PC-3 (cell line): ENCODE measurements at regions not wholly inside any gene's neighbourhood (a gene's known extent, or its start where the extent isn't known, plus 50 kb on each side); places are given as distances from the start of the nearest gene placed in this dataset.

Source experiments
- ATAC-seq: fragments of 200-7000 bp; cut with Tn5 transposase; 2 replicates; pipeline ENCODE4 v1.9.1; 2020; ENCODE audit warnings: mild to moderate bottlenecking, moderate library complexity
- BruUV-seq: library from RNA; stranded (reverse); fragments of 400-500 nt; replicated peaks from 2 replicates; lab custom pipeline; 2021; lab: Mats Ljungman, UMichigan
- CTCF ChIA-PET: fragments of 300-600 bp; sonication (Branson Sonifier 250); formaldehyde crosslinking; loops from one replicate; lab custom pipeline; 2022; ENCODE audit warnings: antibody characterized with exemption; lab: Charles Lee
- POLR2A ChIA-PET: fragments of 300-600 bp; sonication (Branson Sonifier 250); formaldehyde crosslinking; loops from one replicate; lab custom pipeline; 2022; ENCODE audit warnings: antibody characterized with exemption; ENCODE audit not compliant: unreplicated experiment; lab: Charles Lee
- DNase-seq: peaks from one replicate; pipeline ENCODE4 v3.0.0-alpha.2; 2015
- H2AFZ ChIP-seq: fragments of 300-600 bp; sonication (generic); 2 replicates; pipeline ENCODE4 v1.6.0; 2016; ENCODE audit warnings: antibody characterized with exemption, low read length
- H3F3A ChIP-seq: fragments of 300-600 bp; sonication (generic); one replicate; pipeline ENCODE4 v1.6.0; 2017; ENCODE audit warnings: antibody characterized with exemption, low read length, control low read depth, mild to moderate bottlenecking; ENCODE audit not compliant: unreplicated experiment
- H3K27ac ChIP-seq: fragments of 300-600 bp; sonication (generic); 2 replicates; pipeline ENCODE4 v1.5.1; 2016; ENCODE audit warnings: mild to moderate bottlenecking, low read length
- H3K27me3 ChIP-seq: fragments of 300-600 bp; sonication (generic); 2 replicates; pipeline ENCODE4 v1.6.1; 2016; ENCODE audit warnings: low read length, mixed read lengths
- H3K36me3 ChIP-seq: fragments of 300-600 bp; sonication (generic); 2 replicates; pipeline ENCODE4 v1.6.1; 2016; ENCODE audit warnings: low read depth, mixed run types, low read length, mixed read lengths
- H3K4me1 ChIP-seq: fragments of 300-600 bp; sonication (generic); 2 replicates; pipeline ENCODE4 v1.5.1; 2016; ENCODE audit warnings: low read length; ENCODE audit not compliant: insufficient read depth
- H3K4me2 ChIP-seq: fragments of 300-600 bp; sonication (generic); 2 replicates; pipeline ENCODE4 v1.6.0; 2016; ENCODE audit warnings: low read length
- H3K4me3 ChIP-seq: fragments of 300-600 bp; sonication (generic); 2 replicates; pipeline ENCODE4 v1.5.1; 2016; ENCODE audit warnings: mild to moderate bottlenecking, low read length, mixed read lengths
- H3K79me2 ChIP-seq: fragments of 300-600 bp; sonication (generic); 2 replicates; pipeline ENCODE4 v1.6.1; 2017; ENCODE audit warnings: low read length, mixed read lengths
- H3K9ac ChIP-seq: fragments of 300-600 bp; sonication (generic); 2 replicates; pipeline ENCODE4 v1.6.0; 2016; ENCODE audit warnings: mild to moderate bottlenecking, low read length
- H3K9me2 ChIP-seq: fragments of 300-600 bp; sonication (generic); replicated peaks from 2 replicates; pipeline ENCODE4 v1.6.1; 2016; ENCODE audit warnings: mixed run types, low read length, mixed read lengths
- H3K9me3 ChIP-seq: fragments of 300-600 bp; sonication (generic); 2 replicates; pipeline ENCODE4 v1.6.1; 2016; ENCODE audit warnings: low read length, mixed read lengths
- H4K20me1 ChIP-seq: fragments of 300-600 bp; sonication (generic); 2 replicates; pipeline ENCODE4 v1.6.1; 2016; ENCODE audit warnings: low read length, mixed read lengths
- EZH2 ChIP-seq: fragments of 300-600 bp; sonication (generic); IDR thresholded peaks from one replicate; pipeline ENCODE4 v1.6.1; 2017; ENCODE audit warnings: antibody characterized with exemption, mild to moderate bottlenecking, low read length; ENCODE audit not compliant: unreplicated experiment
- EZH2phosphoT487 ChIP-seq: fragments of 300-600 bp; sonication (generic); IDR thresholded peaks from 2 replicates; pipeline ENCODE4 v1.6.1; 2018; ENCODE audit warnings: mild to moderate bottlenecking, antibody characterized with exemption, low read length, borderline replicate concordance
- intact Hi-C: fragments of 100-400 bp; cut with micrococcal nuclease; formaldehyde crosslinking; loops from 2 replicates; pipeline ENCODE4 v1.9.0; 2023
- TF ChIP-seq, protein P1 (sequence below): fragments of 300-600 bp; sonication (generic); conservative IDR thresholded peaks from 2 replicates; pipeline ENCODE4 v1.5.1; 2017; ENCODE audit warnings: antibody characterized with exemption, low read depth, mild to moderate bottlenecking, low read length

DNA sequence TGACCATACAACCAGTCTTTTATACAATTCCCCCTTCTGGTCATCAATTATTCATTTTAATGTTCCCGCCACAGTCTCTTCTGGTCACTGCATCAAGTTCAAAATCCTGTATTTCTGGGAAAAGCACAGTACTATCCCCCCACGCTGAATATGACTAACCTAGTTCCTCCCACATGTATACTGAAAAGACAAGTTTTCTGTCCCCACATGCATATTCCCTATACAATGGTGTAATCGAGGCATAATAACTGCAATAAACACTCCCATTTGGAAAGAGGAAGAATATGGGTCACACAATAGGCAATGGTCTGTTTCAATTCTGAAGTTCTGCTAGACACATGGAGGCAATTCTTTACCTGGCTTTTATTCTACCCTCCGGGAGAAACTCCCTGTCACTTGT is 344.9 kb downstream of the EFNA5 start:
- no peak for ATAC-seq
- no peak overlapping the region for H3K4me2 ChIP-seq
- no peak for DNase-seq
- H3K4me3 ChIP-seq, result no peak overlapping the region
- H3F3A ChIP-seq, result no peaks in the 10 kb centered on the region
- no peaks in the 10 kb centered on the region for H3K4me1 ChIP-seq
- no peaks in the 10 kb centered on the region for H4K20me1 ChIP-seq
- H3K9me3 ChIP-seq, result no peaks in the 10 kb centered on the region
- no peaks in the 10 kb centered on the region for H3K36me3 ChIP-seq
- intact Hi-C loops, result no loop called here
- H3K27me3 ChIP-seq, result no peaks in the 10 kb centered on the region
- CTCF ChIA-PET, result no interaction called here
- POLR2A ChIA-PET, result no interaction called here
- TF ChIP-seq EZH2phosphoT487 (no peak), EZH2 (no peak)
- TF ChIP-seq, protein P1, sequence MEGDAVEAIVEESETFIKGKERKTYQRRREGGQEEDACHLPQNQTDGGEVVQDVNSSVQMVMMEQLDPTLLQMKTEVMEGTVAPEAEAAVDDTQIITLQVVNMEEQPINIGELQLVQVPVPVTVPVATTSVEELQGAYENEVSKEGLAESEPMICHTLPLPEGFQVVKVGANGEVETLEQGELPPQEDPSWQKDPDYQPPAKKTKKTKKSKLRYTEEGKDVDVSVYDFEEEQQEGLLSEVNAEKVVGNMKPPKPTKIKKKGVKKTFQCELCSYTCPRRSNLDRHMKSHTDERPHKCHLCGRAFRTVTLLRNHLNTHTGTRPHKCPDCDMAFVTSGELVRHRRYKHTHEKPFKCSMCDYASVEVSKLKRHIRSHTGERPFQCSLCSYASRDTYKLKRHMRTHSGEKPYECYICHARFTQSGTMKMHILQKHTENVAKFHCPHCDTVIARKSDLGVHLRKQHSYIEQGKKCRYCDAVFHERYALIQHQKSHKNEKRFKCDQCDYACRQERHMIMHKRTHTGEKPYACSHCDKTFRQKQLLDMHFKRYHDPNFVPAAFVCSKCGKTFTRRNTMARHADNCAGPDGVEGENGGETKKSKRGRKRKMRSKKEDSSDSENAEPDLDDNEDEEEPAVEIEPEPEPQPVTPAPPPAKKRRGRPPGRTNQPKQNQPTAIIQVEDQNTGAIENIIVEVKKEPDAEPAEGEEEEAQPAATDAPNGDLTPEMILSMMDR, result no peak
- H3K9ac ChIP-seq, result no peak overlapping the region
- no peak overlapping the region for H3K27ac ChIP-seq
- no peaks in the 10 kb centered on the region for H3K79me2 ChIP-seq
- no peaks in the 10 kb centered on the region for H3K9me2 ChIP-seq
- no peak overlapping the region for H2AFZ ChIP-seq
- BruUV-seq, result no TSS peak

DNA sequence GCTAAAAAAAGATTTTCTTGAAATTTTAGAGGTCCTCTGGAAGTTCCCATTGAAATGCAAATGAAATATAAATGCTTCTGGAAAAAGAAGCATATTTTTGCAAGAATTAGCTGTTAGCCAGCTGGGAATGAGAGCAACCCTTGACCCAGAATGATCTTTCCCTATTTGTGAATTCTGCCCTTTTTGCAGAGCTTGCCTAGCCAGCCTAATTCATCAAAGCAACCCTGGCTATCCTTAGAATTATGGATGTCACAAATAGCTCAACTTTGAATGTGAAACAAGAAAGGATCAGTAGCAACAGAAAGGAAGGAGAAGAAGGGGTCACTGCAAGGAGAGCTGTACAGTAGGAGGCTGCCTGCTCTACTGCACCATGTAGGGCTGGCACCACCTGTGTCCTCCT is 345.9 kb downstream of the EFNA5 start:
- no TSS peak for BruUV-seq
- H3K4me1 ChIP-seq, result no peaks in the 10 kb centered on the region
- no peaks in the 10 kb centered on the region for H3F3A ChIP-seq
- ChIA-PET CTCF (no interaction called here), POLR2A (no interaction called here)
- H4K20me1 ChIP-seq, result no peaks in the 10 kb centered on the region
- ATAC-seq (no peak), DNase-seq (no peak)
- H3K9me2 ChIP-seq, result no peaks in the 10 kb centered on the region
- no peaks in the 10 kb centered on the region for H3K36me3 ChIP-seq
- no peaks in the 10 kb centered on the region for H3K9me3 ChIP-seq
- H3K27ac ChIP-seq, result no peak overlapping the region
- no peak overlapping the region for H3K9ac ChIP-seq
- no peak overlapping the region for H2AFZ ChIP-seq
- H3K79me2 ChIP-seq, result no peaks in the 10 kb centered on the region
- TF ChIP-seq EZH2 (no peak), EZH2phosphoT487 (no peak)
- TF ChIP-seq, protein P1, result no peak
- no peak overlapping the region for H3K4me2 ChIP-seq
- H3K4me3 ChIP-seq, result no peak overlapping the region
- no peaks in the 10 kb centered on the region for H3K27me3 ChIP-seq
- intact Hi-C loops, result no loop called here

DNA sequence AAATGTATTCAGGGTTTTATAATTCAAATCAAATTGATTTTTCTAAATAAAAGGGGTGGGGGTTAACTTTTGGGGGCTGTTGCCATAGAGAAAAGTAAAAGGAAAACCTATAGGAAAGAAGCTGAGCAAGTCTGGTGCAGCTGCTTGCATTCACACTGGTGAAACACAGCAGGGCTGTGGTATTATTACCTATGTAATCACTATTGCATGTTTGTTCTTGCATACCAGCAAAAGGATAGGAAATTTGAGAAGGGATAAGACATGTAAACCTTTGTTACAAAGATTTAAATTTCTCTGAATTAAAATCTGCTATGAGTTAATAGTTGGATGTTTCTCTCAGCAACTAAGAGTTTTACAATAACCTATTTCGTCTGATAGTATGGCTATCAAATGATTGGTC is 346.7 kb downstream of the EFNA5 start:
- ATAC-seq (no peak), DNase-seq (no peak)
- Histone ChIP-seq H3K9ac (no peak overlapping the region), H3K27me3 (no peaks in the 10 kb centered on the region), H3K79me2 (no peaks in the 10 kb centered on the region), H2AFZ (no peak overlapping the region), H3K4me2 (no peak overlapping the region), H3F3A (no peaks in the 10 kb centered on the region), H3K36me3 (no peaks in the 10 kb centered on the region), H3K4me1 (no peaks in the 10 kb centered on the region), H3K9me3 (no peaks in the 10 kb centered on the region), H3K27ac (no peak overlapping the region), H3K9me2 (no peaks in the 10 kb centered on the region), H3K4me3 (no peak overlapping the region), H4K20me1 (no peaks in the 10 kb centered on the region)
- intact Hi-C loops, result no loop called here
- no TSS peak for BruUV-seq
- CTCF ChIA-PET, result no interaction called here
- TF ChIP-seq EZH2 (no peak), EZH2phosphoT487 (no peak)
- TF ChIP-seq, protein P1, result no peak
- POLR2A ChIA-PET, result no interaction called here
